HEK293 (cell line): ENCODE measurements at regions not wholly inside any gene's neighbourhood (a gene's known extent, or its start where the extent isn't known, plus 50 kb on each side); places are given as distances from the start of the nearest gene placed in this dataset.
"Not testable (repeated sequence)": the region's sequence is repeated elsewhere in the genome, so short reads cannot be mapped to it uniquely, and the experiment has no call there.

ENCODE experiments used
- GLIS2 ChIP-seq: fragments of 450-650 bp; formaldehyde crosslinking; IDR thresholded peaks from 2 replicates; pipeline ENCODE4 v1.5.1; 2016; ENCODE audit warnings: missing biosample characterization, missing genetic modification characterization
- ZBTB1 ChIP-seq: fragments of 450-650 bp; formaldehyde crosslinking; IDR thresholded peaks from 2 replicates; pipeline ENCODE4 v1.5.1; 2016; ENCODE audit warnings: missing biosample characterization, missing genetic modification characterization
- ZNF114 ChIP-seq: fragments of 450-650 bp; formaldehyde crosslinking; IDR thresholded peaks from 2 replicates; pipeline ENCODE4 v1.5.0; 2017; ENCODE audit warnings: missing biosample characterization, missing genetic modification characterization
- ZNF274 ChIP-seq, 2 experiments: fragments of 200-500 bp in 1 of 2; fragments of 450-650 bp in 1 of 2; sonication (Bioruptor generic) in 1 of 2; formaldehyde crosslinking in 1 of 2; IDR thresholded peaks; 2 replicates each; pipeline versions ENCODE4 v1.5.1 to v1.6.1; 2014 to 2016; ENCODE audit warnings: borderline replicate concordance in 1 of 2, inconsistent platforms in 1 of 2, low read length in 1 of 2, missing biosample characterization in 1 of 2, missing genetic modification characterization in 1 of 2
- ZNF423 ChIP-seq: fragments of 450-650 bp; formaldehyde crosslinking; IDR thresholded peaks from 2 replicates; pipeline ENCODE4 v1.5.1; 2016; ENCODE audit warnings: missing biosample characterization, missing genetic modification characterization
- ZNF449 ChIP-seq: fragments of 450-650 bp; formaldehyde crosslinking; IDR thresholded peaks from 2 replicates; pipeline ENCODE4 v1.5.1; 2017; ENCODE audit warnings: missing biosample characterization, mild to moderate bottlenecking, missing genetic modification characterization, moderate library complexity
- ZNF530 ChIP-seq: fragments of 450-650 bp; formaldehyde crosslinking; IDR thresholded peaks from 2 replicates; pipeline ENCODE4 v1.5.1; 2016; ENCODE audit warnings: low read depth, missing biosample characterization, missing genetic modification characterization
- ZNF555 ChIP-seq: fragments of 450-650 bp; formaldehyde crosslinking; conservative IDR thresholded peaks from 2 replicates; pipeline ENCODE4 v1.5.1; 2017; ENCODE audit warnings: missing biosample characterization, mild to moderate bottlenecking, missing genetic modification characterization, inconsistent platforms
- ZNF560 ChIP-seq: fragments of 450-650 bp; formaldehyde crosslinking; IDR thresholded peaks from 2 replicates; pipeline ENCODE4 v1.5.1; 2017; ENCODE audit warnings: missing biosample characterization, missing genetic modification characterization, borderline replicate concordance
- ZNF654 ChIP-seq: fragments of 450-650 bp; formaldehyde crosslinking; IDR thresholded peaks from 2 replicates; pipeline ENCODE4 v1.5.1; 2016; ENCODE audit warnings: low read depth, missing biosample characterization, missing genetic modification characterization
- ZNF664 ChIP-seq: fragments of 450-650 bp; formaldehyde crosslinking; IDR thresholded peaks from 2 replicates; pipeline ENCODE4 v1.5.1; 2016; ENCODE audit warnings: missing biosample characterization, missing genetic modification characterization
- TF ChIP-seq, protein P1 (sequence below): fragments of 450-650 bp; formaldehyde crosslinking; IDR thresholded peaks from 2 replicates; pipeline ENCODE4 v1.5.1; 2016; ENCODE audit warnings: missing biosample characterization, missing genetic modification characterization
- TF ChIP-seq, protein P2 (sequence below): fragments of 450-650 bp; formaldehyde crosslinking; IDR thresholded peaks from 2 replicates; pipeline ENCODE4 v1.5.1; 2016; ENCODE audit warnings: missing biosample characterization, missing genetic modification characterization

- TF ChIP-seq ZNF555 (tag by site-specific recombination); ZNF654 (tag by site-specific recombination); ZNF274 (IDR thresholded peaks at IDR 0.05; ENCODE audit: low read length); ZNF274 (tag by site-specific recombination; IDR thresholded peaks at IDR 0.05; ENCODE audit: borderline replicate concordance); GLIS2 (tag by site-specific recombination); ZNF560; ZBTB1 (tag by site-specific recombination); ZNF530 (tag by site-specific recombination); ZNF449 (tag by site-specific recombination); ZNF664 (tag by site-specific recombination); ZNF114 (tag by site-specific recombination); ZNF423 (tag by site-specific recombination): not testable (repeated sequence)
- TF ChIP-seq, protein P1, sequence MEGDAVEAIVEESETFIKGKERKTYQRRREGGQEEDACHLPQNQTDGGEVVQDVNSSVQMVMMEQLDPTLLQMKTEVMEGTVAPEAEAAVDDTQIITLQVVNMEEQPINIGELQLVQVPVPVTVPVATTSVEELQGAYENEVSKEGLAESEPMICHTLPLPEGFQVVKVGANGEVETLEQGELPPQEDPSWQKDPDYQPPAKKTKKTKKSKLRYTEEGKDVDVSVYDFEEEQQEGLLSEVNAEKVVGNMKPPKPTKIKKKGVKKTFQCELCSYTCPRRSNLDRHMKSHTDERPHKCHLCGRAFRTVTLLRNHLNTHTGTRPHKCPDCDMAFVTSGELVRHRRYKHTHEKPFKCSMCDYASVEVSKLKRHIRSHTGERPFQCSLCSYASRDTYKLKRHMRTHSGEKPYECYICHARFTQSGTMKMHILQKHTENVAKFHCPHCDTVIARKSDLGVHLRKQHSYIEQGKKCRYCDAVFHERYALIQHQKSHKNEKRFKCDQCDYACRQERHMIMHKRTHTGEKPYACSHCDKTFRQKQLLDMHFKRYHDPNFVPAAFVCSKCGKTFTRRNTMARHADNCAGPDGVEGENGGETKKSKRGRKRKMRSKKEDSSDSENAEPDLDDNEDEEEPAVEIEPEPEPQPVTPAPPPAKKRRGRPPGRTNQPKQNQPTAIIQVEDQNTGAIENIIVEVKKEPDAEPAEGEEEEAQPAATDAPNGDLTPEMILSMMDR, result not testable (repeated sequence)
- TF ChIP-seq, protein P2, sequence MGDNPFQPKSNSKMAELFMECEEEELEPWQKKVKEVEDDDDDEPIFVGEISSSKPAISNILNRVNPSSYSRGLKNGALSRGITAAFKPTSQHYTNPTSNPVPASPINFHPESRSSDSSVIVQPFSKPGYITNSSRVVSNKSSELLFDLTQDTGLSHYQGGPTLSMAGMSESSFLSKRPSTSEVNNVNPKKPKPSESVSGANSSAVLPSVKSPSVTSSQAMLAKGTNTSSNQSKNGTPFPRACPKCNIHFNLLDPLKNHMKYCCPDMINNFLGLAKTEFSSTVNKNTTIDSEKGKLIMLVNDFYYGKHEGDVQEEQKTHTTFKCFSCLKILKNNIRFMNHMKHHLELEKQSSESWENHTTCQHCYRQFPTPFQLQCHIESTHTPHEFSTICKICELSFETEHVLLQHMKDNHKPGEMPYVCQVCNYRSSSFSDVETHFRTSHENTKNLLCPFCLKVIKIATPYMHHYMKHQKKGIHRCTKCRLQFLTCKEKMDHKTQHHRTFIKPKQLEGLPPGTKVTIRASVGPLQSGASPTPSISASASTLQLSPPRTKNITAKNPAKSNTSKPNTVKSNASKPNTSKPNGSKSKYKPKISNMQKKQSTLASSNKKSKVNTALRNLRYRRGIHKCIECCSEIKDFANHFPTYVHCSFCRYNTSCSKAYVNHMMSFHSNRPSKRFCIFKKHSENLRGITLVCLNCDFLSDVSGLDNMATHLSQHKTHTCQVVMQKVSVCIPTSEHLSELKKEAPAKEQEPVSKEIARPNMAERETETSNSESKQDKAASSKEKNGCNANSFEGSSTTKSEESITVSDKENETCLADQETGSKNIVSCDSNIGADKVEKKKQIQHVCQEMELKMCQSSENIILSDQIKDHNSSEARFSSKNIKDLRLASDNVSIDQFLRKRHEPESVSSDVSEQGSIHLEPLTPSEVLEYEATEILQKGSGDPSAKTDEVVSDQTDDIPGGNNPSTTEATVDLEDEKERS (tag by site-specific recombination), result not testable (repeated sequence)
Observed at GRCh38 chr4:23961395-23961794, 71.5 kb upstream of the PPARGC1A start.
